ENCODE measurements at regions not wholly inside any gene's neighbourhood (a gene's known extent, or its start where the extent isn't known, plus 50 kb on each side); places are given as distances from the start of the nearest gene placed in this dataset.

- H3K27ac Mint-ChIP-seq, result no peak overlapping the region
- H3K4me1 Mint-ChIP-seq (ENCODE audit: unreplicated experiment), result peaks cover 8% of the 10 kb centered on the region
Measured at GRCh38 chr3:110790631-110791030, 281.0 kb upstream of the NECTIN3 start.

GRCh38 chr3:110791995-110792686, 279.5 kb upstream of the NECTIN3 start:
- no peak overlapping the region for H3K4me3 Mint-ChIP-seq
- no peaks in the 10 kb centered on the region for H3K27me3 Mint-ChIP-seq
- H3K36me3 Mint-ChIP-seq, result no peaks in the 10 kb centered on the region
- no peak for TF ChIP-seq CTCF (conservative IDR thresholded peaks at IDR 0.05)
- DNase-seq (ENCODE audit: extremely low spot score, unreplicated experiment), result no peak
- H3K4me1 Mint-ChIP-seq (ENCODE audit: unreplicated experiment), result peaks cover 8% of the 10 kb centered on the region
- no peaks in the 10 kb centered on the region for H3K9me3 Mint-ChIP-seq
- no peak overlapping the region for H3K27ac Mint-ChIP-seq

More at GRCh38 chr3:110790631-110791030, 281.0 kb upstream of the NECTIN3 start:
- TF ChIP-seq CTCF (conservative IDR thresholded peaks at IDR 0.05), result no peak
- no peaks in the 10 kb centered on the region for H3K27me3 Mint-ChIP-seq
- H3K36me3 Mint-ChIP-seq, result no peaks in the 10 kb centered on the region
- no peak overlapping the region for H3K4me3 Mint-ChIP-seq
- no peak for DNase-seq (ENCODE audit: extremely low spot score, unreplicated experiment)
- H3K9me3 Mint-ChIP-seq, result no peaks in the 10 kb centered on the region

GRCh38 chr3:110793611-110794010, 278.0 kb upstream of the NECTIN3 start:
- no peak overlapping the region for H3K27ac Mint-ChIP-seq
- H3K4me1 Mint-ChIP-seq (ENCODE audit: unreplicated experiment), result peaks cover 9% of the 10 kb centered on the region
- H3K36me3 Mint-ChIP-seq, result no peaks in the 10 kb centered on the region
- no peak overlapping the region for H3K4me3 Mint-ChIP-seq
- no peaks in the 10 kb centered on the region for H3K9me3 Mint-ChIP-seq
- no peak for DNase-seq (ENCODE audit: extremely low spot score, unreplicated experiment)
- no peak for TF ChIP-seq CTCF (conservative IDR thresholded peaks at IDR 0.05)
- H3K27me3 Mint-ChIP-seq, result no peaks in the 10 kb centered on the region

GRCh38 chr3:110795163-110795562, 276.5 kb upstream of the NECTIN3 start:
- Mint-ChIP-seq H3K27ac (no peak overlapping the region), H3K36me3 (no peaks in the 10 kb centered on the region), H3K4me3 (no peak overlapping the region), H3K27me3 (no peaks in the 10 kb centered on the region), H3K9me3 (no peaks in the 10 kb centered on the region), H3K4me1 (ENCODE audit: unreplicated experiment) (peaks cover 12% of the 10 kb centered on the region)
- DNase-seq (ENCODE audit: extremely low spot score, unreplicated experiment), result no peak
- TF ChIP-seq CTCF (conservative IDR thresholded peaks at IDR 0.05), result no peak

- H3K4me1 Mint-ChIP-seq (ENCODE audit: unreplicated experiment), result peaks cover 4% of the 10 kb centered on the region
- H3K9me3 Mint-ChIP-seq, result no peaks in the 10 kb centered on the region
- H3K4me3 Mint-ChIP-seq, result no peak overlapping the region
- peak overlapping the region; percentile 7 for H3K27ac Mint-ChIP-seq
- no peaks in the 10 kb centered on the region for H3K27me3 Mint-ChIP-seq
- no peak for DNase-seq (ENCODE audit: extremely low spot score, unreplicated experiment)
- H3K36me3 Mint-ChIP-seq, result no peaks in the 10 kb centered on the region
- no peak for TF ChIP-seq CTCF (conservative IDR thresholded peaks at IDR 0.05)
Measured at GRCh38 chr3:110799271-110799670, 272.3 kb upstream of the NECTIN3 start.
